Fibroblast of skin of abdomen (primary cell): ENCODE measurements at regions not wholly inside any gene's neighbourhood (a gene's known extent, or its start where the extent isn't known, plus 50 kb on each side); places are given as distances from the start of the nearest gene placed in this dataset.

ENCODE experiments used
- DNase-seq: peaks from one replicate; pipeline ENCODE4 v3.0.0-alpha.2; 2013

- peak; percentile 74 for DNase-seq
Observed at GRCh38 chr4:55754754-55755350, 64.7 kb upstream of the EXOC1L start.

- no peak for DNase-seq
Observed at GRCh38 chr4:55756208-55756607, 63.4 kb upstream of the EXOC1L start.

GRCh38 chr4:55757356-55757952, 62.1 kb upstream of the EXOC1L start:
- DNase-seq = no peak

- peak; percentile 13 for DNase-seq
Observed at GRCh38 chr4:55758066-55758465, 61.5 kb upstream of the EXOC1L start.

- no peak for DNase-seq
Observed at GRCh38 chr4:55758570-55758969, 61.0 kb upstream of the EXOC1L start.

GRCh38 chr4:55762819-55763218, 56.8 kb upstream of the EXOC1L start:
- DNase-seq = peak; percentile 51

GRCh38 chr4:55763996-55764395, 55.6 kb upstream of the EXOC1L start:
- peak; percentile 54 for DNase-seq

GRCh38 chr4:55765070-55765469, 54.5 kb upstream of the EXOC1L start:
- no peak for DNase-seq

- DNase-seq = peak; percentile 88
Observed at GRCh38 chr4:55768291-55768690, 51.3 kb upstream of the EXOC1L start.
